HG03520 (cell line): ENCODE measurements at regions not wholly inside any gene's neighbourhood (a gene's known extent, or its start where the extent isn't known, plus 50 kb on each side); places are given as distances from the start of the nearest gene placed in this dataset.
"Not testable (repeated sequence)": the region's sequence is repeated elsewhere in the genome, so short reads cannot be mapped to it uniquely, and the experiment has no call there.

Experiments
- ATAC-seq: cut with Tn5 transposase; IDR thresholded peaks from one replicate; pipeline ENCODE4 v1.9.1; 2021; ENCODE audit warnings: mild to moderate bottlenecking, moderate library complexity; ENCODE audit not compliant: unreplicated experiment

GRCh38 chr2:236765478-236765877 lies 195.9 kb downstream of the ACKR3 start:
- no peak for ATAC-seq

- ATAC-seq, result no peak
Measured at GRCh38 chr2:236766850-236767249, 197.2 kb downstream of the ACKR3 start.

- ATAC-seq, result no peak
Measured at GRCh38 chr2:236767941-236768340, 198.3 kb downstream of the ACKR3 start.

- no peak for ATAC-seq
Measured at GRCh38 chr2:236768393-236769140, 198.9 kb downstream of the ACKR3 start.

- ATAC-seq, result no peak
Measured at GRCh38 chr2:236769981-236770671, 200.5 kb downstream of the ACKR3 start.

DNA sequence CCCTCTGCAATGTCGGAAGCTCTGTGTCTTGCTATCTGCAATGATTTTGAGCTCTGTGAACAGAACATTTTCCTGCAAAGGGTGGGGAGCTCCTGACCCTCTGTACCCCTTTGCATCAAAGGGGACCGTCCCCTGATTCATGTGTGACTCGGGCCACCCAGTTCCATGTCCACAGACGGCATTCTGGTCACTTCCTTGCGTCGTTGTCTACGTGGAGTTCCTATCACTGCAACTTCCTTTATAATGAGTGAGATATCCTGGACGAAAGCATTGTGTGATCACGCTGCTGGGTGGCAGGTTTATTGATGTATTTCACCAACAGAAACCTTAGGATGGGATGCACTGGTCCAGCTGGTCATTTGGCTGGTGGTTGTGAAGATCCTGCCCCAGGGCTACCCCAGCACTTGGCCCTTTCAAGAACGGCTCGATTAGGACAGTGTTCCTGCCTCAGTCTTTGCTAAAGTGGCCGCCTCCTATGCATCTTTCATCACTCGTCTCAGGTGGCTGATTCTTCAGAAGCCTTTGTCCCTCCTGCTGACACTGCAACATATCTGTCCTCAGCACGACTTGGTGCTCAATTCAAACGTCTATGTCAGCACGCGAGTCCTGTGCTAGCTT lies 202.7 kb downstream of the ACKR3 start:
- no peak for ATAC-seq

DNA sequence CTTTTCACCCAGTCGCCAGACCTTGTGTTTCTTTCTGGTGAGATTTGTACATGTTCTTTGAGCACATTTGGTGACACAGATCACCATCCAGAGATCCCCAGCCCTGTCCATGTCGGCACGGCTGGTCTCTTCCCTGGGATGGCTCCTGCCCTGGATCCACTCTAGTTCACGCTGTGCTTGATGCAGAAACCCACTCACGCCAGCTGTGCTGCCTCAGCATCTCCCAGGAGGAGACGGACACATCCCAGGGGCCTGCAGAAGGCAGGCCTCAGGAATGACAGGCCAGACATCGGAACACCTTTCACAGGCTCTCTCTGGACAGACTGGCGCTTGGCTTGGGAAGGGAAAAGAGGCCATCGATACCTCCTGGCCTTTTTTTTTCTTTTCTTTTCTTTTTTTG lies 203.6 kb downstream of the ACKR3 start:
- ATAC-seq, result no peak

GRCh38 chr2:236774171-236774570 lies 204.5 kb downstream of the ACKR3 start:
- no peak for ATAC-seq

- no peak for ATAC-seq
Measured at GRCh38 chr2:236775511-236775910, 205.9 kb downstream of the ACKR3 start.

GRCh38 chr2:236776206-236776605 lies 206.6 kb downstream of the ACKR3 start:
- no peak for ATAC-seq

GRCh38 chr2:236776695-236777251 lies 207.1 kb downstream of the ACKR3 start:
- no peak for ATAC-seq

- no peak for ATAC-seq
Measured at GRCh38 chr2:236777408-236777807, 207.8 kb downstream of the ACKR3 start.

- no peak for ATAC-seq
Measured at GRCh38 chr2:236781933-236782816, 212.6 kb downstream of the ACKR3 start.

DNA sequence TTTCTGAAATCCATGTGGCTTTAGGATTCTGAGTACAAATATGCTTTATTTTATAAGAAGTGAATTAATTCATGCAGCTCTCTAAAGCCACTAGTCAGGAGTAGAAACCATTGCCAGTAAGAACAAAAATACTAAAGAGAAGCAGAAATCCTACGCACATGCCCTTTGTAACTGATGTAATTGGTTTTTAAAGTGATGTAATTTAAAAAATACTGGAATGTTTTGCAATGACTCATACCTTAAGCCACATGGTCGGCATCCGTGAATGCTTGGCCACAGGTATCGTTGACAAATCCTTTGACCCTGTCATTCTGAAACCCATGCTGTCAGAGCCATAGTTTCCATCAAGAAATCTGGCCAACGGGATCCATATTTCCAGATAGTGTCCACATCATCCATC lies 213.3 kb downstream of the ACKR3 start:
- no peak for ATAC-seq

GRCh38 chr2:236783417-236784020 lies 213.9 kb downstream of the ACKR3 start:
- ATAC-seq, result no peak

GRCh38 chr2:236785611-236786057 lies 216.0 kb downstream of the ACKR3 start:
- ATAC-seq, result no peak

GRCh38 chr2:236786751-236787150 lies 217.1 kb downstream of the ACKR3 start:
- no peak for ATAC-seq

- not testable (repeated sequence) for ATAC-seq
Measured at GRCh38 chr2:236787376-236787775, 217.8 kb downstream of the ACKR3 start.

- ATAC-seq, result no peak
Measured at GRCh38 chr2:236787885-236788284, 218.3 kb downstream of the ACKR3 start.

DNA sequence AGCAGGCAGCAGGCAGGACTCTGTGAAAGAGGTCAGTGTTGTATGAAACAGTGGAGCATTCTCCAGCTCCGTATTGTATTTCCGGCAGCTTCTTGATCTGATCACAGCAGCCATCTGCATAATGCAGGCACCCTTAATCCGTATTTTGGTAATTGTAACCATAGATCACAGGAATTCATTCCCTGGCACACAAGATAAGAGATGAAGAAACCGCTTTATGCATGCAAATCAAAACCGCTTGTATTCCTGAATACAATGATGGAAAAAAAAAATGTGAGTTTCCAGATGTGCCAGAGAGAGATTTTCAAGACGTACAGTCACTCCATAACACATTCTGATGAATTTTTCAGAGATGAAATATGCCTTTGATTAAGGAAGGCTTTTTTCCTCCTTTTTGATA lies 221.3 kb downstream of the ACKR3 start:
- ATAC-seq, result no peak
